NT2/D1 (cell line): ENCODE measurements at regions not wholly inside any gene's neighbourhood (a gene's known extent, or its start where the extent isn't known, plus 50 kb on each side); places are given as distances from the start of the nearest gene placed in this dataset.

Experiments used
- SUZ12 ChIP-seq: IDR thresholded peaks from 2 replicates; pipeline ENCODE4 v1.6.1; 2011; ENCODE audit not compliant: insufficient read length, insufficient read depth; ENCODE audit errors: extremely low read depth
- YY1 ChIP-seq: IDR thresholded peaks from 2 replicates; pipeline ENCODE4 v1.6.1; 2011; ENCODE audit not compliant: insufficient read length, insufficient read depth

DNA sequence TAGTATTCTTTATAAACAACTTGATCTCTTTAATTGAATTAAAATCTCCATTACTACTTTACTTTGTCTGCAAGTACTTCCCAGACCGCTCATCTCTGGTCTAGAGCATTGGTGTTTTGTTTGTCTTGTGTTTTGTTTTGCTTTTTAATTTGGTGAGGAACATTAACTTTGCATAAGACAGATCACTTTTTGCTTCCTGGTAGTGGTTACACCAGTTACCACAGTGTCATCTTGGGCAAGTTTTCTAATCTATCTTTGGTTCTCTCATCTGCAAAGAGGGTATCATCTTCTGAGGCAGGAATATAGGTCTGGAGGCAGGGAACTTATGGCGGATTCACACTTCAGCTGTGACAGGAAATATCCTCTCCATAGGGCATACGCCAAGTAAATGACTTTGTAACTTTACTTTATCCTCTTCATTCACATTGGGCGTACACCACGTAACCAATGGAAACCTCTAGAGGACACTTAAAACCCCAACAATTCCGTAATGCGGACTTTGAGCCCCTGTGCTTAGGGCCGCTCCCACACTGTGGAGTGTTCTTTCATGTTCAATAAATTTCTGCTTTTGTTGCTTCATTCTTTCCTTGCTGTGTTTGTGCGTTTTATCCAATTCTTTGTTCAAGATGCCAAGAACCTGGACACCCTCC lies 83.2 kb upstream of the JAZF1 start:
- TF ChIP-seq YY1 (no peak), SUZ12 (no peak)
